LoVo (cell line): ENCODE measurements at regions not wholly inside any gene's neighbourhood (a gene's known extent, or its start where the extent isn't known, plus 50 kb on each side); places are given as distances from the start of the nearest gene placed in this dataset.
"Not testable (repeated sequence)": the region's sequence is repeated elsewhere in the genome, so short reads cannot be mapped to it uniquely, and the experiment has no call there.

Source experiments
- DNase-seq: peaks from one replicate; pipeline ENCODE4 v3.0.0-alpha.2; 2016; ENCODE audit warnings: low spot score

GRCh38 chr4:108458681-108459080 is 161.7 kb upstream of the RPL34 start:
- no peak for DNase-seq

- peak; percentile 47 for DNase-seq
These were observed 166.1 kb upstream of the RPL34 start for GRCh38 chr4:108454227-108454626.

- no peak for DNase-seq
These were observed 167.0 kb upstream of the RPL34 start for GRCh38 chr4:108453366-108453765.

GRCh38 chr4:108450236-108450898 is 170.0 kb upstream of the RPL34 start:
- DNase-seq = no peak

- no peak for DNase-seq
These were observed 171.2 kb upstream of the RPL34 start for GRCh38 chr4:108449129-108449528.

GRCh38 chr4:108446556-108446955 is 173.8 kb upstream of the RPL34 start:
- DNase-seq = peak; percentile 61

GRCh38 chr4:108445716-108446115 is 174.7 kb upstream of the RPL34 start:
- DNase-seq = no peak

GRCh38 chr4:108443585-108443984 is 176.8 kb upstream of the RPL34 start:
- no peak for DNase-seq

GRCh38 chr4:108433832-108434231 is 186.5 kb upstream of the RPL34 start:
- peak; percentile 32 for DNase-seq

- not testable (repeated sequence) for DNase-seq
These were observed 187.0 kb upstream of the RPL34 start for GRCh38 chr4:108433394-108433793.

- DNase-seq = no peak
These were observed 188.0 kb upstream of the RPL34 start for GRCh38 chr4:108432418-108432817.

- no peak for DNase-seq
These were observed 188.4 kb upstream of the RPL34 start for GRCh38 chr4:108431986-108432385.

- DNase-seq = no peak
These were observed 189.5 kb upstream of the RPL34 start for GRCh38 chr4:108430921-108431320.

- no peak for DNase-seq
These were observed 190.7 kb upstream of the RPL34 start for GRCh38 chr4:108429662-108430061.

- no peak for DNase-seq
These were observed 191.5 kb upstream of the RPL34 start for GRCh38 chr4:108428923-108429322.

- DNase-seq = no peak
These were observed 192.4 kb upstream of the RPL34 start for GRCh38 chr4:108427946-108428485.

- DNase-seq = no peak
These were observed 193.9 kb upstream of the RPL34 start for GRCh38 chr4:108426493-108426892.

GRCh38 chr4:108425988-108426387 is 194.4 kb upstream of the RPL34 start:
- no peak for DNase-seq

- no peak for DNase-seq
These were observed 202.5 kb upstream of the RPL34 start for GRCh38 chr4:108417923-108418322.

GRCh38 chr4:108416831-108417230 is 203.5 kb upstream of the RPL34 start:
- no peak for DNase-seq

- DNase-seq = no peak
These were observed 205.0 kb upstream of the RPL34 start for GRCh38 chr4:108415389-108415788.

- no peak for DNase-seq
These were observed 208.5 kb upstream of the RPL34 start for GRCh38 chr4:108411836-108412235.

- DNase-seq = not testable (repeated sequence)
These were observed 210.7 kb upstream of the RPL34 start for GRCh38 chr4:108409691-108410090.

GRCh38 chr4:108405586-108405985 is 214.8 kb upstream of the RPL34 start:
- DNase-seq = no peak
